ENCODE measurements at regions not wholly inside any gene's neighbourhood (a gene's known extent, or its start where the extent isn't known, plus 50 kb on each side); places are given as distances from the start of the nearest gene placed in this dataset.

DNA sequence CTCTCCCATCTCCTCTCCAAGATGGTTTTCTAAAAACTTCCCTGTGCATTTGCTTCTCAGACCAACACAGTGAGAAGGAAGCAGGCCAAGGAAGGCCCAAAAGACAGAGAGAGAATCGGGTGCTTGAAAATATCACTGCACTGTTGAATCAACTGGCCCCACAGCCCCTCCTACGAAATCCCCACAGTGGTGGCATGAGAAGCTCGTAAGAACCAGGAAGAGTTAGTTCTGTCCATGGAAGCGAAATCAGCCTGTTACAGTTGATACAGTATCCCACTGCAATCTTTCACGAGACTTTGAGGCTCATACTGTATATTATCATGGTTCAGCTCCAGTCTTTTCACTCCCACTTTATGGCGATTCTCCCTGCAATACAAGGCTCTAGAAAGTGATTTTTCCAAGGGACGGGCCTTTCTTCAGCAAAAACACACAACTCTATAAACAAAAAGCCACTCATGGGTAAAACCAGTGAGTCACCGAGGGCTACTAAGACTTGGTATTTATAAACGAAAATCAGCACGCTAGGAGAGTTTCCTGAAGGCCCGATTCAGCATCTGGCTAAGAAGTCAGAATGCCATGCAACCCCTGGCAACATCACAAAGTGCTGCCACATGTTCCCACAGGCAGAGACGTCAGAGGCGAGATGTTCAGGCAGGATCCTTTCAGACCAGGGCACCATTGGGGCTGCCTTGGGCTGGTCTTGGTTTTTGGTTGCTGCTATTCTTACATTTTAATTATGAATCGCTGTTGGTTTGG is 185.7 kb downstream of the IRX5 start:
- DNase-seq (ENCODE audit: low spot score): no peak

- no peak for DNase-seq (ENCODE audit: low spot score)
Measured at GRCh38 chr16:55118701-55119260, 188.1 kb downstream of the IRX5 start.

DNA sequence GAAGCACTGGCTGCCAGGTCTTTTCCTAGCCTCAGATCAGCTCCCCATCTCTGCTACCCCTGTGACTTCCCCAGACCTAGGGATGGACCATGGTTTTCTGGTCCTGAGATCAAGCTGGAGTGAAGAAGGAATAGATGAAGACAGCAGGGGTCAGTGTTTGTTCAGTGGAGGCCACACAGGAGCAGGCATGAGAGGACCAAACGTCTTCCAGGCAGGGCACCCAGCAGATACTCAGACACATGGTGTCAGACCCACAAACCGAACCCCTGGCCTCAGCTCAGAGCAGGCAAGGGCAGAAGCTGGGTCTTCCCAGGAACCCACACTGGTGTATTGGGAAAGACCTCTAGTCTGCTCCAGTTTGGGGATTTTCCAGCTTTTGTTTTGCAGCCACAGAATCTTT is 189.7 kb downstream of the IRX5 start:
- DNase-seq (ENCODE audit: low spot score): no peak

GRCh38 chr16:55120826-55121225 is 190.2 kb downstream of the IRX5 start:
- DNase-seq (ENCODE audit: low spot score): no peak

DNA sequence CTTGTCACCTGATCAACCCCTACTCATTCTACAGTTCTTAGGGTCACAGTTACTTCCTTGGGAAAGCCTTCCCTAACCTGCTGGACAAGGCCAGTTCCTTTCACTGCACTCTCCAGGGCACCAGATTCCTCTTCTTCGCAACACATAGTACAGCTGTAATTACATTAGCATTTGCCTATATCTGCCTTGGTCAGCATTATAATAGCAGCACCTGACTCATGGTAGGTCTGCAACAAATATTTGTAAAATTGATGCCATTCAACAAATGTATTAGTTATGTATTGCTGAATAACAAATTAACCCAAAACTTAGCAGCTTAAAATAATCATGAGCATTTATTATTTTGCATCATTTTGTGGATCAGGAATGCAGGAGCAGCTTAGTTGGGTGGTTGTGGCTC is 193.0 kb downstream of the IRX5 start:
- DNase-seq (ENCODE audit: low spot score): no peak

DNA sequence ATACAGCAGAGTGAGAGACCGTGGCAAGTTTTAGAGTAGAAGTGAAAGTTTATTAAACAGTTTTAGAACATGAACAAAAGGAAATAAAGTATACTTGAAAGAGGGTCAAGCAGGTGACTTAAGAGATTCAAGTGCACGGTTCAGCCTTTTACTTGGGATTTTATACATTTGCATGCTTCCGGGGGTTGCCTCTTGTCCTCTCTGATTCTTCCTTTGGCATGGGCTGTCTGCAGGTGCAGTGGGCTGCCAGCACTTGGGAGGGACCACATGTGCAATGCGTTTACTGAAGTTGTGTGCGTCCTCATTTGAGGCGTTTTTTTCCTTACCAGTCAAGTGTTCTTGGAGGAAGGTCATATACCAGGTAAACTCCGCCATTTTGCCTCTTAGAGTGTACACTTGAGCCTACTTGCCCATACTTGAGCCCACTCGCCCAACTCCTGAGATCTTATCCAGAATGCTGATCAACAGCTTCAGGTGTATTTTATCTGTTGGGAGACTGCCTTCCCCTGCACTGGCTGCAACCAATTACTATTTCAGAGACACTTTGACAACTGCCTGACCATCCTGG is 195.2 kb downstream of the IRX5 start:
- no peak for DNase-seq (ENCODE audit: low spot score)

GRCh38 chr16:55126456-55126855 is 195.8 kb downstream of the IRX5 start:
- no peak for DNase-seq (ENCODE audit: low spot score)

- no peak for DNase-seq (ENCODE audit: low spot score)
Measured at GRCh38 chr16:55130456-55130855, 193.5 kb upstream of the IRX6 start.

- DNase-seq (ENCODE audit: low spot score): no peak
Measured at GRCh38 chr16:55130911-55131310, 193.1 kb upstream of the IRX6 start.

GRCh38 chr16:55133654-55134053 is 190.3 kb upstream of the IRX6 start:
- DNase-seq (ENCODE audit: low spot score): no peak

- DNase-seq (ENCODE audit: low spot score): no peak
Measured at GRCh38 chr16:55136356-55137150, 187.4 kb upstream of the IRX6 start.

DNA sequence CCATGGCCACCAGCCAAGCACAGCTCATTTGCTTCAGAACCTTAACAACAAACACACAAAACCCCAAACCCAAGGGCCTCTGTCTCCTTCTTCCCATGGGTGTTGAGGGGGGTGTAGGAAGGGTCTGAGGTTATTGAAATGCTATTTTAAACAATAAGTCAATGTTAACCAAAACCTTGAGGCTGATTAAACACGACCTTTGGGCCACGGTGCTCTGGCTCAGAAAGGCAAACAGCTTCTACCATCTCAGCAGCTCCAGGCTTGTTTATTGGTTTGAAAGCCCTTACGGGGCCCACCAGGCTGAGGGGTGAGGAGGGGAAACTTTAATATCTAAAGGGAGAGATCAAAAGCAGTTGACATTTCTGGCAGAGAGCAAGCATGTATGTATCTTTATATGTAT is 185.7 kb upstream of the IRX6 start:
- no peak for DNase-seq (ENCODE audit: low spot score)

DNA sequence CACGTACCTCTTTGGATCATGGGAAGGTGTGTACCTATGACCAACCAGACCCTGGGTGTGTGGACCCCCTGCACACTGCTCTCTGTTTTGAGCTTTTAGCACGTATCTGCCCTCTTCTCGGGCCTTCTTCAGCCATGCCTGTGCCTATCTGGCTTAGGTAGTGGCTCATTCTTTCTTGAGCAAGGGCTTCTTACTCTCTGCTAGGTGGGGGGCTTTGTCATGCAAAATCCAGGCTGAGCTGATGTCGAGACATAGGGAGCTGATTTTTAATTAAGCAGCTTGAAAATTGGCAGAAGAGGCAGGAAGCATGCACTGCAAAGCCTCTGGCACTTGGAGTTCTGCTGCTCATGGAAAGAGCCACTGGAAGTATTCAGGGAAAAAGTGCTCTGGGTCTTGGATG is 181.6 kb upstream of the IRX6 start:
- DNase-seq (ENCODE audit: low spot score): no peak

DNA sequence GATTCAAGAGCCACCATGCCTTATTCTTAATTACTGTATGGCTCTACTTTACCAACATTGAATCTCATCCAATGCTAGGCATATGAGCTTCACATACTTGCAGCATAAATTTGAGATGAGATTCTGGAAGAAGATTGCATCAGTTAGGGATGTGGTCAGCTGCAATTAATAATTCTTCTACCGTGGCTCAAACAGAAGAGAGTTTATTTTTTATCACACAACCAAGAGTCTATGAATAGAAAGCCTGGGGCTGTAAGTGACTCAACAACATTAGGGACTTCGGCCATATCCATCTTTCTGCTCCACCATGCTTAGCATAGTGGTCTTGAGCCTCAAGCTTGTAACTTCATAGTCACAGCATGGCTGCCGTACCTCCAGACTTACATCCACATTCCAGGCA is 179.4 kb upstream of the IRX6 start:
- DNase-seq (ENCODE audit: low spot score): no peak

DNA sequence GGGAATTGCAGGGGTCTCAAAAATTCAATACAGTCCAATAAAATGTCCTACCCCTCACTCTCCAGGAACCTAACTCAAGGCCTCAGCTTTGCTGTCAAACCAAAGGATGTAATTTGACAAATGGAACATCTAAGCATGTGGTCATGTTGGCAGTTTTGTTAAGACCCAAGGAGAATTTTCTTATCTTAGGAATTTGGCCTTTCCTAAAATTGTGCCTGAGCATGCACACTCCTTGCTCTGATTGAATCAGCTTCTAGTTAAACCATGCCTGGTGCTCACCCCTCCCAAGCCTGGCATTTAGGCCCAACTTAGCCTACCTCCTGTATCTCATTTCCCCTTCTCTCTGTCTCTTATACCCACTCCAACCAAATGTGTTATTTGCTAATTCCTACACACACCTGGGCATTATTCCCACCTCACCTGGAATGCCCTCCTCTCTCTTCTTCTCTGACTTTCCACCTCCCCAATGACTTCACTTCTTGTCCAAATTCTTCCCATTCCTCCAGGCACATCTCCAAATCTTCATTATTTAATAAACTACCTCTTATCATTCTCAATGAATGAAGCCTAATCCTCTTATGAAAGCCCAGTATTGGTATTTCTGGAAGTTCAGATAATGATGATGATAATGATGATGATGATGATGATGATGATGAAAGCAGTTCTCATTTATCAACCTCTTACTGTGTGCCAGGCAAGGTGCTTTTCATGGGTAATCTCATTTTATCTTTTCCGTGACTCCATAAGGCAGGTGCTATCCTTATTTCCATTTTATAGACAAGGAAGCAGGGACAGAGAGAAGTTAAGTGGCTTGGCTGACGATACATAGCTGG is 178.0 kb upstream of the IRX6 start:
- no peak for DNase-seq (ENCODE audit: low spot score)

GRCh38 chr16:55146966-55147365 is 177.0 kb upstream of the IRX6 start:
- no peak for DNase-seq (ENCODE audit: low spot score)

DNA sequence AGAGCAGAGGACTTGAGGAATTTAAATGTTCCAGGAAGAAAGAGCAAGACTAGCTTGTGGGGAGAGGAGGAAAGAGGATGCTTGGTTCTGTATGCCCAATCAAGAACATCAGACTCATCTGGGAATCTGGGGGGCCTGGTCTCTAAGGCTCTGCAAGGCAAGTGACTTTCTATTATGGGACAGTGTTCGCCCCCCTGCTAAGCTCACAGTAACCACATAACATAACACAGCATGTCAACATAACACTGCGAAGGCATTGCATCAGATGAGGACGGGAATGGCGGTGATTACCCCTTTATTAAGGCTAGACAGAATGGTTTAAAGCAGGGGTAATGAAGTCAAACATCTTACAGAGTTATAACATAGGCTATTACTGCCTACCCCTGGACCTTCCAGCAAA is 176.6 kb upstream of the IRX6 start:
- no peak for DNase-seq (ENCODE audit: low spot score)

GRCh38 chr16:55149622-55150021 is 174.4 kb upstream of the IRX6 start:
- DNase-seq (ENCODE audit: low spot score): no peak

DNA sequence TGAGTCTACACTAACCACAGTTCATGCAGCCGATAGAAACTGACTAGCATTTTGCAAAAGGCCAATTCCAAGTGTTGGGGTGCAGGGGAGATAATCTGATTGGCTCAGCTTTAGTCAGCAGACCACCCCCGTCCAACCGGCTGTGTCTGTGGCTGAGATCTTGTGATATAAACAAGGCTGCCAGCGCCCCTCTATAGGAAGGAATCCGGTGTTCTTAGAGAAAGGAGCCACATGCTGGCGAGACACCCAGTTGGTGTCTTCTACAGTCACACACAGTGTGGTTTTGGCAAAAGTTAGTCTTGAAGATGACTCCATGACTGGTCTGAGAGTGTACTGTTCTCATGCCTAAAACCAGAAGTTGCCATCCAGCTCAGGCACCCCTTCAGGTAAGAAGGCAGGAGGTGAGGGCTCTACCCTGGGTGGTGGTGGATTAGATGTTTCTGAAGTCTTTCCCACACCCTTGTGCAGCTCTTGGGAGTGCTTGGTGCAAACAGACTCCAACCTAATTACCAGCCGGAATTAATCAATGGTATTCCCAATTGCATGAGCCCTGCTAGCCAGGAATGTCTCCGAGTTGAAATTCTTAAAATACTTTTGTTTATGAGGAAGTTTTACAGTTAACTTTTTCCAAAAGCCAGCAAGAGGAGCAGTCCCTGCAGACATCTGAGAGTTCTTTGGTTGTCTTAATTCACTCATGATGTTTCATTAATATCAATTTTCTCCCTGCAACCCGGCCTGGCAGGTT is 172.3 kb upstream of the IRX6 start:
- DNase-seq (ENCODE audit: low spot score): no peak

DNA sequence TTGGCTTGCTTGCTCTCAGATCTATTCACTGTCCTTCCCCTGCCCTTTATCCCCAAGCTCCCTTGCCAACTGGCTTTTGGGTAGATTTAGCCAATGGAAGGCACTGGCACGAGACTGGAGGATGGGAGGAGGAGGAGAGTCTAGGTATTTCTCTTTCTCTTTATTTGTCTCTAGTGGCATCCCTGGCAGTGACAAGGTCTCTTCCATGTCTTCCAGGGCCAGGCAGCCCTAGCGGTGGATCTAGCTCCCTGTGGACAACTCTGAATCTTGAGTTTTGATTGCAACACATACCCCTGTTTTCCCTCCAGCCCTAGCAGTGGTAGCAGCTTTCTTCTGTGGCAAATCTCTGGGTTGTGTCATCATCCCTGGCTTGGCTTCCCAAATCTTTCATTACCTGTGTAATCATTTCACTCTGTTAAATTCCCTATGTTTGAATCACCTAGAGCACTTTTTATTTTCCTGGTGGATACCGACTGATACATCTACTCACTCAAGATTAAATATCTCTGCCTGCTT is 171.1 kb upstream of the IRX6 start:
- DNase-seq (ENCODE audit: low spot score): no peak

DNA sequence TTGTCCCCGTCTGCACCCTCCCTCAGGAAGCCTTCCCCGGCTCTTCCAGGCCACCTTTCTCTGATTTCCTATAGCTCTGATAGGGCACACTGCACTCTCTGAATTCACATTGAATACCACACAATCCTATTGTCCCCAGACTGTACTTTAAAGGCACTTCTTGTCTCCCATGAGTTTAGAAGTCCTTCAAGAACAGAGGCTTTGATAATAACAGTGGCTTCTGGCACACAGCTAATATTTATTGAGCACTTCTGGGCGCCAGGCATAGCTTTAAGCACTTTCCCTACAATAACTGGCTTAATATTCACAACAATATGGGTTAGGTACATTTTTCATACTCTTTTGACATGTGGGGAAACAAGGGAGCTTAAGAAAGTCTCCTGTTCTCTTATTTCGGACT is 169.7 kb upstream of the IRX6 start:
- DNase-seq (ENCODE audit: low spot score): no peak

Data from ureter (tissue), 1 donor.